ENCODE measurements at regions not wholly inside any gene's neighbourhood (a gene's known extent, or its start where the extent isn't known, plus 50 kb on each side); places are given as distances from the start of the nearest gene placed in this dataset.

DNA sequence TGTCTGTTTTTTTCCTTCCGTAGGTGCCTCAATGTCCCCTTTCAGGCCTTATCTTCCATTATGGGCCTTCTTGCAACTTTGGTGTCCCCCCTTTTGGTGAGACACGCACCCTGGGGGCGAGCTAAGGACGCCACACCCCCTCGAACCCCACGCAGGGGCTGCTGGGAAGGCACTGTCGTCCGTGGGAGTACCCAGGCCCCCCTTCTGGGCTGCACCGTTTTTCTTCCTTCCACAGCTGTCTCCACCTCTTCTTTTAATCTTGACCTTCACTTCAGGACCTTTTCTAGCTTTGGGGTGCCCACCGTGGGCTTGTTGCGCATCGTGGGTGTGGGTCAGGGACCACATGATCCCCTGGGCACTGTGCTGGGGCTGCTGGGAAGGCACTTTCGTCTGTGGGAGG, 271.8 kb downstream of the ALG10 start:
- DNase-seq: no peak

DNA sequence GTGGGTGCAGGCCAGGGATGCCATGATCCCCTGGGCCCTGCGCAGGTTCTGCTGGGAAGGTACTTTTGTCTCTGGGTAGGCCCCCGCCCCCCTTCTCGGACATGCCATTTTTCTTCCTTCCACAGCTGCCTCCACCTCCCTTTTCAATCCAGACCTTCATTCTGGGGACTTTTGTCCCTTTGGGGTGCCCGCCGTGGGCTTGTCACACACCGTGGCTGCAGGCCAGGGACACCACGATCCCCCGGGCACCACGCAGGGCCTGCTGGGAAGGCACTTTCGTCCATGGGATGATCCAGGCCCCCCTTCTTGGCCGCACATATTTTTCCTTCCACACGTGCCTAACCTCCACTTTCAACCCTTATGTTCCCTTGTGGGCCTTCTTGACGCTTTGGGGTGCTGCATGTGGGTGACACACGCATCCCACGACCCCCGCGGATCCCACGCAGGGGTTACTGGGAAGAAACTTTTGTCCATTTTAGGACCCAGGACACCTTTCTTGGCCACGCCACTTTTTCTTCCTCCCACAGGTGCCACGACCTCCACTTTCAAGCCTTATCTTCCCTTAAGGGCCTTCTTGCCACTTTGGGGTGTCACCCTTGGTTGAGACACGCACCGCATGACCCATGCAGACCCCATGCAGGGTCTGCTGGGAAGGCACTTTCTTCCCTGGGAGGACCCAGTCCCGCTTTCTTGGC, 272.5 kb downstream of the ALG10 start:
- no peak for DNase-seq

DNA sequence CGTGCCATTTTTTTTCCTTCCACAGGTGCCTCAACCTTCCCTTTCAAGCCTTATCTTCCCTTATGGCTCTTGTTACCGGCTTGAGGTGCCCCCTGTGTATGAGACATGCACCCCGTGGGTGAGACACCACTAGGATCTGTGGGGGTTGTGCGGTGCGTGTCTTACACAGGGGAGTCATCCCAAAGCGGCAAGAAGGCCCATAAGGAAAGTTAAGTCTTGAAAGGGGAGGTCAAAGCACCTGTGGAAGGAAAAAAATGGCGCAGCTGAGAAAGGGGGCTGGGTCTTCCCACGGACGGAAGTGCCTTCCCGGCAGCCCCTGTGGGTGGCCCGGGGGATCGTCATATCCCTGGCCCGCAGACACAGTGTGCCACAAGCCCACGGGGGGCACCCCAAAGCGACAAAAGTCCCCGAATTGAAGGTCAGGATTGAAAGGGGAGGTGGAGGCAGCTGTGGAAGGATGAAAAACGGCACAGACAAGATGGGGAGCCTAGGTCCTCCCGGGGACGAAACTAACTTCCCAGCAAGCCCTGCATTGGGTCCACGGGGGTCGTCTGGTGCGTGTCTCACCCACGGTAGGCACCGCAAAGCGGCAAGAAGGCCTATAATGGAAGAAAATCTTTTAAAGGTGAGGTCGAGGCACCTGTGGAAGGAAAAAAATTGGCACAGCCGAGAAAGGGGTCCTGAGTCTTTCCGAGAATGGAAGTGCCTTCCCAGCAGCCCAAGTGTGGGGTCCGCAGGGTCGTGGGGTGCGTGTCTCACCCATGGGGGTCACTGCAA, 273.3 kb downstream of the ALG10 start:
- no peak for DNase-seq

DNA sequence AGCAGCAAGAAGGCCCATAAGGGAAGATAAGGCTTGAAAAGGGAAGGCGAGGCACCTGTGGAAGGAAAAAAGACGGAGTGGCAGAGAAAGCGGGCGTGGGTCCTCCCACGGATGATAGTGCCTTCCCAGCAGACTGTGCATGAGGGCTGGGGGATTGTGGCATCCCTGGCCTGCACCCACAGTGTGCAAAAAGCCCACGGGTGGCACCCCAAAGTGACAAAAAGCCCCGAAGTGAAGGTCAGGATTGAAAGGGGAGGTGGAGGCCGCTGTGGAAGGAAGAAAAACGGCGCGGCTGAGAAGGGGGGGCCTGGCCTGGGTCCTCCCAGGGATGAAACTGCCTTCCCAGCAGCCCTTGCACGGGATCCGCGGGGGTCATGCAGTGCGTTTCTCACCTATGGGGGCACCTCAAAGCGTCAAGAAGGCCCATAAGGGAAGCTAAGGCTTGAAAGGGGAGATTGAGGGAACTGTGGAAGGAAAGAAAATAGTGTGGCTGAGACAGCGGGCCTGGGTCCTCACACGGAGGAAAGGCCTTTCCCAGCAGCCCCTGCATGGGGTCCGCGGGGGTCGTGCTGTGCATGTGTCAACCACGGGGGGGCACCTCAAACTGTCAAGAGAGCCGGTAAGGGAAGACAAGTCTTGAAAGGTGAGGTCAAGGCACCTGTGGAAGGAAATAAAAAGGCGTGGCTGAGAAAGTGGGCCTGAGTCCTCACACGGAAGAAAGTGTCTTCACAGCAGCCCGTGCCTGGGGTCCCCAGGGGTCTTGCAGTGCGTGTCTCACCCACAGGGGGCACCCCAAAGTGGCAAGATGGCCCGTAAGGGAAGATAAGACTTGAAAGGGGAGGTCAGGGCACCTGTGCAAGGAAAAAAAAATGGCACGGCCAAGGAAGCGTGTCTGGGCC, 274.1 kb downstream of the ALG10 start:
- DNase-seq: no peak

DNA sequence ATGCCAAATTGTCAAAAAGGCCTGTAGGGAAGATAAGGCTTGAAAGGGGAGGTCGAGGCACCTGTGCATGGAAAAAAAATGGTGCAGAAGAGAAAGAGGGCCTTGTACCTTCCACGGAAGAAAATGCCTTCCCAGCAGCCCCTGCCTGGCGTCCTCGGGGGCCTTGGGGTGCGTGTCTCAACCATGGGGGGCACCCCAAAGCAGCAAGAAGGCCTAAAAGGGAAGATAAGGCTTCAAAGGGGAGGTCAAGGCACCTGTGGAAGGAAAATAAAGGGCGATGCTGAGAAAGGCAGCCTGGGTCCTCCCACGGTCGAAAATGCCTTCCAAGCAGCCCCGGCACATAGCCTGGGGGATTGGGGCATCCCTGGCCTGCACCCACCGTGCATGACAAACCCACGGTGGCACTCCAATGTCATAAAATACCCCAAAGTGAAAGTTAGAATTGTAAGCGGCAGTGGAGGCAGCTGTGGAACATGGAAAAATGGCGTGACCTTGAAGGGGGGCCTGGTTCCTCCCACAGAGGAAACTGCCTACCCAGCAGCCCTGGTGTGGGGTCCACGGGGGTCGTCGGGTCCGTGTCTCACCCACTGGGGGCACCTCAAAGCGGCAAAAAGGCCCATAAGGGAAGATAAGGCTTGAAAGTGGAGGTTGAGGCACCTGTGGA, 275.0 kb downstream of the ALG10 start:
- no peak for DNase-seq

DNA sequence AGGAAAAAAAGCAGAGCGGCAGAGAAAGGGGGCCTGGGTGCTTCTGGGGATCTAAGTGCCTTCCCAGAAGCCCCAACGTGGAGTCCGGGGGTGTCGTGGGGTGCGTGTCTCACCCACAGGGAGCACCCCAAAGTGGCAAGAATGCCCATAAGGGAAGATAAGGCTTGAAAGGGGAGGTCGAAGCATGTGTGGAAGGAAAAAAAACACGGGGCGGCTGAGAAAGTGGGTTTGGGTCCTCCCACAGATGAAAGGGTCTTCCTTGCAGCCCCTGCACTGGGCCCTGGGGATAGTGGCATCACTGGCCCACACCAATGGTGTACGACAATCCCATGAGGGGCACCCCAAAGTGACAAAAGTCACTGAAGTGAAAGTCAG, 275.5 kb downstream of the ALG10 start:
- DNase-seq: no peak

DNA sequence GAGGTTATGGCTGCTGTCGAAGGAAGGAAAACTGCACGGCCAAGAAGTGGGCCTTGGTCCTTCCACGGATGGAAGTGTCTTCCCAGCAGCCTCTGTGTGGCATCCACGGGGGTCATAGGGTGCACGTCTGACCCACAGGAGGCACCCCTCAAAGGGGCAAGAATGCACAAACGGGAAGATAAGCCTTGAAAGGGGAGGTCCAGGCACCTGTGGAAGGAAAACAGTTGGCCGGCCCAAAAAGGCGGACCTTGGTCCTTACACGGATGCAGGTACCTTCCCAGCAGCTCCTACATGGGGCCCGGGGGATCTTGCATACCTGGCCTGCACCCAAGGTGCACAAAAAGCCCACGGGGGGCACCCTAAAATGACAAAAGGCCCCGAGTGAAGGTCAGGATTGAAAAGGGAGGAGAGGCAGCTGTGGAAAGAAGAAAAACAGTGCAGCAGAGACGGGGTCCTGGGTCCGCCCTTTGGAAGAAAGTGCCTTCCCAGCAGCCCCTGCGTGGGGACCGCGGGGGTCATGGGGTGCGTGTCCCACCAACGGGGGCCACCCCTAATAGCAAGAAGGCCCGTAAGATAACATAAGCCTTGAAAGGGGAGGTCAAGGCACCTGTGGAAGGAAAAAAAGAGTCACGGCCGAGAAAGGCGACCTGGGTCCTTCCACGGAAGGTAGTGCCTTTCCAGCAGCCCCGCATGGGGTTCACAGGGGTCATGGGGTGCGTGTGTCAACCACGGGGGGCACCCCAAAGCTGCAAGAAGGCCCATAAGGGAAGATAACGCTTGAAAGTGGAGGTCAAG, 276.1 kb downstream of the ALG10 start:
- DNase-seq: no peak

DNA sequence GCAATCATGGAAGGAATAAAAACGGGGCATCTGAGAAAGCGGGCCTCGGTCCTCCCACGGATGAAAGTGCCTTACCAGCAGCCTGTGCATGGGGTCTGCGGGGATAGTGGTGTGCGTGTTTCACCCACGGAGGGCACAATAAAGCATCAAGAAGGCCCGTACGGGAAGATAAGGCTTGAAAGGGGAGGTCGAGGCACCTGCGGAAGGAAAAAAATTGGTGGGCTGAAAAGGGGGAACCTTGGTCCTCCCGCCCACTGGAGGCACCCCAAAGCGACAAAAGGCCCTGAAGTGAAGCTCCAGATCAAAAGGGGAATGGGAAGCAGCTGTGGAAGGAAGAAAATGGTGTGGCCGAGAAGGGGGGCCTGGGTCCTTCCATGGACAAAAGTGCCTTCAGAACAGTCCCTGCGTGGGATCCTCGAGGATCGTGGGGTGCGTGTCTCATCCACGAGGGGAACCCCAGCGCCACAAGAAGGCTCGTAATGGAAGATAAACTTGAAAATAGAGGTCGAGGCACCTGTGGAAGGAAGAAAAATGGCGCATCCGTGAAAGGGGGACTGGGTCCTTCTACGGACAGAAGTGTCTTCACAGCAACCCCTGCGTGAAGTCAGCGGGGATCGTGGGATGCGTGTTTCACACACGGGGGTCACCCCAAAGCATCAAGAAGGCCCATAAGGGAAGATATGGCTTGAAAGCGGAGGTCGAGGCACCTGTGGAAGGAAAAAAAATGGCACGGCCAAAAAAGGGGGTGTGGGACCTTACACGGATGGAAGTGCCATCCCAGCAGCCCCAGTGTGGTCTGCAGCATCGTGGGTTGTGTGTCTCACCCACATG, 276.9 kb downstream of the ALG10 start:
- DNase-seq: no peak

DNA sequence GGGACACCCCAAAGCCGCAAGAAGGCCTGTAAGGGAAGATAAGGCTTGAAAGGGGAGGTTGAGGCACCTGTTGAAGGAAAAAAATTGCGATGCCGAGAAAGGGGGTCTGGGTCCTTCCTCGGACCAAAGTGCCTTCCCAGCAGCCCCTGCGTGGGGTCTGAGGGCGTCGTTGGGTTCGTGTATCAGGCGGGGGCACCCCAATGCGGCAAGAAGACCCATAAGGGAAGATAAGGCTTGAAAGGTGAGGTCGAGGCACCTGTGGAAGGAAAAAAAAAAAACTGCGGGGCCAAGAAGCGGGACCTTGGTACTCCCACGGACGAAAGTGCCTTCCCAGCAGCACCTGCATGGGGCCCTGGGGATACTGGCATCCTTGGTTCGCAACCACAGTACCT, 277.5 kb downstream of the ALG10 start:
- DNase-seq: no peak

DNA sequence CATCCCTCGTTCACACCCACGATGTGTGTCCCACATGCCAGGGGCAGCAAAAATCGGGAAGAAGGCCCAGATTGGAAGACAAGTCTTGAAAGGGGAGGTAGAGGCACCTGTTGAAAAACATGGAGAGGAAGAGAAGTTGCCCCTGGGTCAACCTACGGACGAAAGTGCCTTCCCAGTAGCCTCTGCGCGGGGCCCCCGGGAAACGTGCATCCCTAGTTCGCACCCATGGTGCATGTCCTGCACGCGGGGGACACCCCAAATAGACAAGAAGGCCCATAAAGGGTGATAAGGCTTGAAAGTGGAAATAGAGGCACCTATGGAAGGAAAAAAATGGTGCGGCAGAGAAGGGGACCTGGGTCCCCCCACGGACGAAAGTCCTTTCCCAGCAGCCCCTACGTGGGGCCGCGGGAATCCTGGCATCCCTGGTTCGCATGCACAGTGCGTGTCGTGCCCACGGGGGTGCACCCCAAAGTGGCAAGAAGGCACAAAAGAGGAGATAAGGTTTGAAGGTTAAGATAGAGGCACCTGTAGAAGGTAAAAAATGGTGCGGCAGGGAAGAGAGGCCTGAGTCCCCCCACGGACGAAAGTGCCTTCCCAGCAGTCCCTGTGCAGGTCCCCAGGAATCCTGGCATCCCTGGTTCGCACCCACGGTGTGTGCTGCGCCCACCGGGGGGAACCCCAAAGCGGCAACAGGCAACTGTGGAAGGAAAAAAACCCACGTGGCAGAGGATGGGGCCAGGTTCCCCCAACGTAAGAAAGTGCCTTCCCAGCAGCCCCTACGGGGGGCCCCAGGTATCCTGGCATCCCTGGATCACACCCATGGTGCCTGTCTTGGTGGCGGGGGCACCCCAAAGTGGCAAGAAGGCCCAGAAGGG, 278.3 kb downstream of the ALG10 start:
- DNase-seq: no peak

DNA sequence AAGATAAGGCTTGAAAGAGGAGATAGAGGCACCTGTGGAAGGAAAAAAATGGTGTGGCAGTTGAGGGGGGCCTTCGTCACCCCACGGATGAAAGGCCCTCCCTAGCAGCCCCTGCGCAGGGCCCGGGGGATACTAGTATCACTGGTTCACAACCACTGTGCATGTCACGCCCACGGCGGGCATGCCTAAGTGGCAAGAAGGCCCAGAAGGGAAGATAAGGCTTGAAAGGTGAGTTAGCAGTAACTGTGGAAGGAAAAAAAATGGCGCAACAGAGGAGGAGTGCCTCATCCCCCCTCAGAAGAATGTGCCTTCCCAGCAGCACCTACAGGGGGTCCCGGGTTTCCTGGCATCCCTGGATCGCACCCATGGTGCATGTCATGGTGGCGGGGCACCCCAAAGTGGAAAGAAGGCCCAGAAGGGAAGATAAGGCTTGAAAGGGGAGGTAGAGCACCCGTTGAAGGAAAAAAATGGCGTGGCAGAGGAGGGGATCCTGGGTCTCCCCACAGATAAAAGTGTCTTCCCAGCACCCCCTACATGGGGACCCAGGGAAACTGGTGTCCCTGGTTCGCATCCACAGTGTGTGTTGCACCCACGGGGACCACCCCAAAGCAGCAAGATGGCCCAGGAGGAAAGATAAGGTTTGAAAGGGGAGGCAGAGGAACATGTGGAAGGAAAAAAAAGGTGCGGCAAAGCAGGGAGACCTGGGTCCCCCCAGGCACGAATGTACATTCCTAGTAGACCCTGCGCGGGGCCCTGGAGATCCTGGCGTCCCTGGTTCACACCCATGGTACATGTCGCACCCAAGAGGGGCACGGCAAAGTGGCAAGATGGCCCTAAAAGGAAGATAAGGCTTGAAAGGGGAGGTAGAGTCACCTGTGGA, 279.2 kb downstream of the ALG10 start:
- no peak for DNase-seq

DNA sequence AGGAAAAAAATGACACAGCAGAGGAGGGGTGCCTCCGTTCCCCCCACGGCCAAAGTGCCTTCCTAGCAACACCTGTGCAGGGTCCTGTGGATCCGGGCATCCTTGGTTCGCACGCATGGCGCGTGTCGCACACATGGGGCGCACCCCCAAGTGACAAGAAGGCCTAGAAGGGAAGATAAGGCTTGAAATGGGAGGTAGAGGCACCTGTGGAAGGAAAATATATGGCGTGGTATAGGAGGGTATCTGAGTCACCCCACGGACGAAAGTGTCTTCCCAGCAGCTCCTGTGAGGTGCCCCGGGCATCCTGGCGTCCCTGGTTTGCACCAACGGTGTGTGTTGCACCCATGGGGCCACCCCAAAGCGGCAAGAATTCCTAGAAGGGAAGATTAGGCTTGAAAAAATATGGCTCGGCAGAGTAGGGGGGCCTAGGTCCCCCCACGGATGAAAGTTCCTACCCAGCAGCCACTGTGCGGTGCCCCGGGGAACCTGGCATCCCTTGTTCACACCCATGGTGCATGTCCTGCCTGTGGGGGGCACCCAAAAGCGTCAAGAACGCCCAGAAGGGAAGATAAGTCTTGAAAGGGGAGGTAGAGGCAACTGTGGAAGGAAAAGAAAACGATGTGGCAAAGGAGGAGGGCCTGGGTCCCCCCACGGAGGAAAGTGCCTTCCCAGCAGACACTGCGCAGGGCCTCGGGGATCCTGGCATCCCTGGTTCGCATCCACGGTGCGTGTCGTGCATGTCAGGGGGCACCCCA, 280.0 kb downstream of the ALG10 start:
- no peak for DNase-seq

DNA sequence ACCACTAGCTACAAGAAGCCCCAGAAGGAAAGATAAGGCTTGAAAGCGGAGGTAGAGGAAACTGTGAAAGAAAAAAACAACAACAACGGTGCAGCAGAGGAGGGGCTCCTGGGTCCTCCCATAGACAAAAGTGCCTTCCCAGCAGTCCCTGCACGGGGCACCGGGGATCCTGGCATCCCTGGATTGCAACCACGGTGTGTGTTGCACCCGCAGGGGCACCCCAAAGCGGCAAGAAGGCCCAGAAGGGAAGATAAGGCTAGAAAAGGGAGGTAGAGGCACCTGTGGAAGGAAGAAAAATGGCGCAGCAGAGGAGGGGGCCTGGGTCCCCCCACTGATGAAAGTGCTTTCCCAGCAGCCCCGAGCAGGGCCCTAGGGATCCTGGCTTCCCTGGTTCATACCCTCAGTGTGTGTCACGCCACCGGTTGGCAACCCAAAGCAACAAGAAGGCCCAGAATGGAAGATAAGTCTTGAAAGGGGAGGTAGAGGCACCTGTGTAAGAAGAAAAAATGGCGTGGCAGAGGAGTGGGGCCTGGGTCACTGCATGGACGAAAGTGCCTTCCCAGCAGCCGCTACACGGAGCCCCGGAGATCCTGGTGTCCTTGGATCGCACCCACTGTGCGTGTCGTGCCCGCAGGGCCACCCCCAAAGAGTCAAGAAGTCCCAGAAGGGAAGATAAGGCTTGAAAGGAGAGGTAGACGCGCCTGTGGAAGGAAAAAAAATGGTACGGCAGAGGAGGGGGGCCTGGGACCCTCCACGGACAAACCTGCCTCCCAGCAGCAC, 281.0 kb downstream of the ALG10 start:
- no peak for DNase-seq

DNA sequence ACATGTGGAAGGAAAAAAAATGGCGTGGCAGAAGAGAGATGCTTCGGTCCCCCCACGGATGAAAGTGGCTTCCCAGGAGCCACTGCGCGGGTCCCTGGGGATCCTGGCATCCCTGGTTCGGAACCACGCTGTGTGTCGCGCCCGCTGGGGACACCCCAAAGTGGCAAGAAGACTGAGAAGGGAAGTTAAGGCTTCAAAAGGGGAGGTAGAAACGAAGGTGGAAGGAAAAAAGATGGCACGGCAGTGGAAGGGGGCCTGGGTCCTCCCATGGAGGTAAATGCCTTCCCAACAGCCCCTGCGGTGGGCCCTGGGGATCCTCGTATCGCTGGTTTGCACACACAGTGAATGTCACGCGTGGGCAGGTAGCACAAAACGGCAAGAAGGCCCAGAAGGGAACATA, 281.7 kb downstream of the ALG10 start:
- DNase-seq: no peak

DNA sequence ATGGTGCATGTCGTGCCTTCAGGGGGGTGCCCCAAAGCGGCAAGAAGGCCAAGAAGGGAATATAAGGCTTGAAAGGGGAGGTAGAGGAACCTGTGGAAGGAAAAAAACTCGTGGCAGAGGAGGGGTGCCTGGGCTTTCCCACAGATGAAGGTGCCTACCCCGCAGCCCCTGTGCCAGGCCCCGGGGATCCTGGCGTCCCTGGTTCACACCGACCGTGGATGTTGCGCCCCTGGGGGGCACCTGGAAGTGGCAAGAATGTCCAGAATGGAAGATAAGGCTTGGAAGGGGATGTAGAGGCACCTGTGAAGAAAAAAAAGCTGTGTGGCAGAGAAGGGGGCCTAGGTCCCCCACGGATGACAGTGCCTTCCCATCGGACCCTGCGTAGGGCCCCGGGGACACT, 282.2 kb downstream of the ALG10 start:
- no peak for DNase-seq

DNA sequence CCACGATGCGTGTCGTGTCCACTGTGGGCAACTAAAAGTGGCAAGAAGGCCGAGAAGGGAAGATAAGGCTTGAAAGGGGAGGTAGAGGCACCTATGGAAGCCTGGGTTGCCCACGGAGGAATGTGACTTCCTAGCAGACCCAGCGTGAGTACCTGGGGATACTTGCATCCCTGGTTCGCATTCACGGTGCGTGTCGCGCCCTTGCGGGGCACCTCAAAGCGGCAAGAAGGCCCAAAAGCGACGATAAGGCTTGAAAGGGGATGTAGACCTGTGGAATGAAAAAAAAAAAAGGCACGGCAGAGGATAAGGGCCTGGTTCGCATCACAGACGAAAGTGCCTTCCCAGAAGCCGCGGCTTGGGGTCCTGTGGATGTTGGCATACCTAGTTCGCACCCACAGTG, 282.9 kb downstream of the ALG10 start:
- DNase-seq: no peak

DNA sequence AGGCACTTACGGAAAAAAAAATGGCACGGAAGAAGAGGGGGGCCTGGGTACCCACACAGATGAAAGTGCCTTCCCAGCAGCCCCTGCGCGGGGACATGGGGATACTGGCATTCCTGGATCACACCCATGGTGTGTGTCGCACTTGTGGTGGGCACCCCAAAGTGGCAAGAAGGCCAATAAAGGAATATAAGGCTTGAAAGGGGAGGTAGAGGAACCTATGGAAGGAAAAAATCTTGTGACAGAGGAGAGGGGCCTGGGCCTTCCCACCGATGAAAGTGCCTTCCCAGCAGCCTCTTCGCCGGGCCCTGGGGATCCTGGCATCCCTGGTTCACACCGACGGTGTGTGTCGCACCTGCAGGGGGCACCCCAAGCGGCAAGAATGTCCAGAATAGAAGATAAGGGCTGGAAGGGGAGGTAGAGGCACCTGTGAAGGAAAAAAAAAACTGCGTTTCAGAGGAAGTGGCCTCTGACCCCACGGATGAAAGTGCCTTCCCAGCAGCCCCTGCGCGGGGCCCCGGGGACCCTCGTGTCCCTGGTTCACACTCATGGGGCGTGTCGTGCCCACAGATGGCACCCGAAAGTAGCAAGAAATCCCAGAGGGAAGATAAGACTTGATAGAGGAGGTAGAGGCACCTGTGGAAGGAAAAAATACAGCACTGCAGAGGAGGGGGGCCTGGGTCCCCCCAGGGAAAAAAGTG, 284.0 kb downstream of the ALG10 start:
- DNase-seq: no peak

Measured in inflammatory macrophage treated with lipopolysaccharide for 4 hours (primary cell).